NCI-H460 (cell line): ENCODE measurements at regions not wholly inside any gene's neighbourhood (a gene's known extent, or its start where the extent isn't known, plus 50 kb on each side); places are given as distances from the start of the nearest gene placed in this dataset.

Source experiments
- DNase-seq: peaks from one replicate; pipeline ENCODE4 v3.0.0-alpha.2; 2016; ENCODE audit warnings: low read depth; ENCODE audit errors: extremely low read depth

DNA sequence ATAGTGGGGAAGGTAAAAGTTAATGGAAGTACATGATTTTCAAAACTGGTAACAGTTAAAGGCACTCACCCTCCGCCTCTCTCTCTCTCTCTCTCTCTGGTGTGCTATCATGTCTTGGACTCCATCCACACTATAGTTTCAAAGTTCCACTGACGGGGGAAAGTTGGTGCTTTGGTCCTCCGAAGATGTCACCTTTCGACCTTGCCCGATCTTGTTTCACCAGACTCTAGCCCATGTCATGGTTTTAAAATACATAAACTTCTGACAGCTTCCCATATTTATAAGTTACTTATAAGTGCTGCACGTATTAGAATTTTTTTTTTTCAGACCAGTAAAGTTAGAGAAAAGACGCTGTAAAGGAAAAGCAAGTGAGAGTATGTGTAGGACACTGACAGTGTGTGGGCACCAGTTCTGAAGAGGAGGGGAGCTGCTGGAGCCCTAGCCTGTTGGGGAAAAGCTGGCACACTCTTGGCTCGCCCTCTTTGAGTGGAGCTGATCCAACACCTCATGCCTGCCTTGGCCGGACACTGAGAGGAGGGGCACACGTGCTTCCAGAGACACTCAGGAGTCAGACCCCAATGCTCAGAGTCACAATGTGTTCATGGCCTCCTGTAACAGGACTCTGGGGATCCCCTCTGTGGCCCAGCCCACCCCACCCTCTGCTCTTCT is 200.5 kb upstream of the TPM1 start:
- DNase-seq, result no peak

DNA sequence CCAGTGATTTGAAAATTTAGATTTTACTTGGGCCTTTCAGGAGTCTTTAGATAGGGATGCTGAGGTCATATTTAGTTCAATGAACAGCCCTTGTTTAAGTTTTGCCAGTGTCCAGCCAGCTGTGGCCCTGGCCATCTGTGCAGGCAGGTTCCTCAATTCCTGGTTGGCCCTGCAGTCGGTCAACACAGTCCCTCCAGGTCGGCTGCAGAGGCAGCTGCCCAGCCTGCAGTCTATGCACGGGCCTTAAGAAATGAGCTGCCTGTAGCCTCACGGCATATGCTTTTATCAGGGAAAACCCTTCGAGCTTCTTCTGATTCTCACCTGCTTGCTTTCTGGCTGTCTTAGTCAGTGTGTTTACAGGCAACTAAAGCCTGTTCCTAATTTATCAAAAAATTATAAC is 199.2 kb upstream of the TPM1 start:
- no peak for DNase-seq

DNA sequence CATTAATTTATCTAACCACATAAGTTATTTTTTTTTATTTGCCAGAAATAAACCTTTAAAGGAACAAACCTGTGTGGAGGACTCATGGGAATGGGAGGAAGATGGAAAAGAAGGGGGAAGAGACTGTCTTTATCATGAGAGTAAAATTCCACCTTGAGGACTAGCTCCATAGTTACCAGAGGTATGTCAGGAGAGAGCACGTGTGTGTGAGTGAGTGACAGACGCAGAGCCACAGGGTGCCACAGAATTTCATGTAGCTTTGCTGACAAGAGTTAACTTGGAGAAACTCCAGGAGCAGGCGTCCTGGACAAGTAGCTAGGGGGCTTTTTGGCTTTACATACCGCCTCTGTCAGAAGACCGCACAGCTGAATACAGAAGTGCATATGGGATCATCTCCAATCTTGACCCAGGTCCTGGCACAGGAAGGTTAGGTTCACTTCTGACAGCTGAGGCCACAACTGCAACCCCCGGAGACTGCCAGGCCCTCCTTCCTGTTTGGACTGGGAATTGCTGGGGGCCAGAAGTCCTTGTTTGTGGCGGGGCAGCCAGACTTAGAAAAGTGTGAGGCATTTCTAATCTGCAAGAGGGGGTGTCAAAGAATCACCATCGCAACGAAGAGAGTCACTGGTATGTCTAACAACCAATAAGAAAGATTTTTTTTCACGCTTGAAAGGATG is 197.8 kb upstream of the TPM1 start:
- DNase-seq, result no peak

DNA sequence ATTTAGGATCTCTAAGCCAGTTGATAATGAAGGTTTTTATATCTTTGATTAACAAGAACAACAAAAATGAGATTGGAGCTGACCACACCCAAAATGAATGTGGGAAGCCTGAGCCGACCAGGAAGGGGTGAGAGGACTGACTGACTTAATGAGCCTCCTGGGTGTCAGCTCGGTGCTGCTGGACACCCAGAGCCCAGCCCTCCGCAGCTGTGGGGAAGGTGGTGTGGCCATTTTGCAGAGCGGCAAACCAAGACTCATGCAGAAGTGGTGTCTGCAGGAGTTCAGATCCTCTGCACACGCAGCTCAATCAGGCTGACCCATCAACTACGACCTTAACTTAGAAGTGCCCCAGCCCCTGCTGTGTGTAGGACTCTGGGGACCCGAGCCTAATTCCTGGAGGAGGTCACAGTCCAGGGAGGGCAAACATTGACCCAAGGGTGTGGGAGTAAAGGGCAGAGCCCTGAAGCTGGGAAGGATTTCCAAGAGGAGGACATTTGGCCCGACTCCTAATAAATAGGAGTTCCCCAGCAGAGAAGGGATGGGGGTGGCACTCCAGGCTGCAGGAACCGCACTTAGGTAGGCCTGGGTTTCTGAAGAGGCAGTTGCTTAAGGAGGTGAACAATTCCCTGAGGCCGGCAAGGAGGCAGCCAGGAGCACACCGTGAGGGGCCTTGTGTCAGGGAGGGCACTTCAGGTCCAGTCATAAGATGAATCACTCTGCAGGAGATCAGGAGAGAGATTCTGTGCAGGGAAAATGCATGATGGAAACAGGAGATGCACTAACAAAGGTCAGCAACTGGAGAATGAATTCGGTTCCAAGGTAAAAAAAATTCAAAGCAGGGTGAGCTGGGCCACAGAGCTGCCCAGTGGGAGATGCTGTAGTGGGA is 197.1 kb upstream of the TPM1 start:
- DNase-seq, result no peak

DNA sequence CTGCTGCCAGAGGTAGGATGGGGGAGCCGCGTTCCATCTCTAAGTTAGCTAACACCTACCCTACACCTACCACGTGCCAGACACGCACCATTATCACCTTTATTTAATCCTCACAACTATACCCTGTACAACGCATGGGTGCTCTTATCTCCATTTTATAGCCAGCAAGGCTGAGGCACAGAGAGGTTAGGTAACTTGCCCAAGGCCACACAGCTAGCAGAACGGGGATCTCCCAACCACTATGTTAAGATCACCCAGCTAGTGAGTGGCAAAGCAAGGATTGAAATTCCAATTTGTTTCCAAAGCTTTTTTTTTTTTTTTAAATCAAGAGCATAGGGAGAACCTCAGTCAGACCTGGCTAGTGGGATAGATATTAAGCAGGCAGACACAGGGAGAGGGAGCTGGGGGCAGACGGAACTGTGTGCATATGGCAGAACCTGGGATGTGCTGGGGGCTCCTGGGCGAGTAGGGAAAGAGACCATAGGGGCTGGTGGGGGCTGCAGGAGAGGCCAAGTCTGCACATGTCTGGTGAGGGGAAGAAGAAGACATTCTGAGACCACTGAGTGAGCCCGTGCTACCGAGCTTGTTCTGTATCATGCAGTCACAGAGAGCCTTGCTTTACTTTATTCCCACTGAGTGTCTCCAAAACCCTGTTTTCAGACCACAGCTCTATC is 196.3 kb upstream of the TPM1 start:
- DNase-seq, result no peak

DNA sequence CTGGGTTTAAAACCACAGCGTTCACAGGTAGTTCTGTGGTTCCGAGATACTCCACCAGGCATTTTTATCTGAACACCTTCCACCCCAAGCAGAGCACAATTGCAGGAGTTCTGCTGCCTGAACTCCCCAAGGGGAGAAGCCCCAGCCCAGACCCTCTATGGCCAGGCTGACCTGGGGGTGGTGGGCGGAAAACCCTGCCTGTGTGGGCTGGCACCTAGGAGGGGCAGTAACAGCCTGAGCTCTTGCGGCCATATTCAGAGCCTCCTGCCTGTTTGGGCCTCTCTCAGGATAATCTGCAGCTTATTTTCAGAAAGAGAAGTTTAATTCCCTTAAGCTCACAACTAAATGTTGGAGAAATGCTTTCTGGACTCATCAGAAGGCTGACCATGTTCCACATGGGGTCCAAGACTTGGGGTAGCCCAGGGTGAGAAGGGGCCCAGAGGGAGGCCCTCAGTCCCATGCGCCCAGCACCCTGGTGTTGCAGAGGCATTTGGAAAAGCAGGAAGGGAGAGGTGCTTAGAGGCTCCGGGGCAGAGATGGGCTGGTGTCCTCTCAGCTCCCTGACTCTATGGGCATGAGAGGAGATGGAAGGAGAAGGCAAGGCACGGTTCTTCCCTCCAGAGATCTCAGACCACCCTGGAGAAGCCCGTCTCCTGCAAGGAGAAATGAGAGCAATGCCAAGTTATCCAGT is 195.6 kb upstream of the TPM1 start:
- no peak for DNase-seq

DNA sequence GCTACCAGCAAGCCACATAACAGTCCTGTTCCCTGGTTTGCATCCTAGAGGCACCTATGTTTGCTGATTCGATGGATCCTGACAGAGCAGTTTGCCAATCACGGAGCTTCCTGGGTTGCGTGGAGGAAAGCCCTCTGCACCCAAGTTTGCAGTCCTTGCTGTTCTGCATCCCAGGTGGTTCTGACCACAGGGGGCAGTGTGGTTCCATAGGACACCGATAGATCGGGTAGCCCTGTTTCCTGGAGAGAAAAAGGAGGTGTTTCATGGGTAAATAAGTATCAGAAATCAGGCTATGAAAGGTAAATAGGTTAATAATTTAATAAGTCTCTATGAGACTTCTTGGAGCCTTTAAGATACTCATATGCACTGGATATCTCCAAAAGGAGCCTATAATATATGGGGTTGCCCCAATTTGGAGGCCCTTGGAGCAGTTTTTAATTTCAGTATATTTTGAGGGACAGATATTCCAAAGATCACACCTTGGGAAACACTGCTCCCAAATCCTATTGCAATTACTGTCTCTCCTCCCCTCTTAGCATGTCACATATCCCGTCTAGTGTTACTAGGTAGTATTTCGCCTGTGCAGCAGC is 194.6 kb upstream of the TPM1 start:
- DNase-seq, result peak; percentile 28

DNA sequence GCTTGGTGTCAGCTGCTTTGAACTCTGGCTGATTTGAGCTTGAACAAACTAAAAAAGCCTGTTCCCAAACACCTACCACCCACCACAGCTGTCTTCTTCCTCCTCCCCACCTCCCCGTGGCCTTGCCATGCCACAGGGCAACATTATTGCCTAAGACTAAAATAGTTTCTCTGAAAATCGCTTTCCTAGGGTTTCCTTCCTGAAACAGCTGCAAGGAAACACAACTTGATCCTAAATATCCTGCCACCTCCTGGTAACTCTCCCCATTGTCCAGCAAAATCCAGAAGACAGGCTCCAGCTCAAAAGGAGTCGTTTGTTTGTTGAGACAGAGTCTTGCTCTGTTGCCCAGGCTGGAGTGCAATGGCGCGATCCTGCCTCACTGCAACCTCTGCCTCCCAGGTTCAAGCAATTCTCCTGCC is 193.9 kb upstream of the TPM1 start:
- no peak for DNase-seq

DNA sequence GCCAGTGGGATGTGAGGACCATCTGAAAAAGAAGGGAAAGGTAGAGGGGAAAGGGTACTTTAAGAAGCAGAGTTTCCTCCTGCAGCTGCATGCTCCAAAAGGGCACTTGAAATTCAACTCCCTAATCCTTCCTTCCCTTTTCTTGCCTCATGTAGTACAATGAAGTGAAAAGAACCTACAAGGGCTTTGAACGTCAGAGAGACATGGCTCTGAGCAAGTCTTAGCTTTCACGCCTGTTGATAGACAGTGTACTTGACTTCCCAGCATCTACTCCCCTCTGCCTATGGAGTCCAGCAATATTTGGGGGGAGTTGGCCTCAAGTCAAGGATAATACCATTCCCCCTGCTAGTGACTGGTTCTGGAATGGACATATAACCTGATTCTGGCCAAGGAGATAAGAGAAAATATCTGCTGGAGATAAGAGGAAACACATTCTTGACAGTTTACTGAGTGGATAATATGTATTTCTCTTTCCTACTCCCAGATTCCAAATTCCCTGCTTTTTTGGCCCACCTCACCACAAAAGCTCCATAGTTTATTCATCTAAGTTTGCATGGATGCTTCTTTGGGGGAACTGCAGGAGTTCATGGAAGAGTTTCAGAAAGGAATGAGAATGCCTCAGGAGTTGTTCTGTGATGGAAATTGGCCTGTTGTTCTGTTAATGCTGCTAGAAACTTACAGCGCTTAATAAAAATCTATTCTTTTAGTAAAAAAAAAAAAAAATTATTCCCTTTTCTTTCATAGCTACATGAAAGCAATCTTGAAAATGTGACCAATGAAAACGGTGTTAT is 193.0 kb upstream of the TPM1 start:
- DNase-seq, result no peak

DNA sequence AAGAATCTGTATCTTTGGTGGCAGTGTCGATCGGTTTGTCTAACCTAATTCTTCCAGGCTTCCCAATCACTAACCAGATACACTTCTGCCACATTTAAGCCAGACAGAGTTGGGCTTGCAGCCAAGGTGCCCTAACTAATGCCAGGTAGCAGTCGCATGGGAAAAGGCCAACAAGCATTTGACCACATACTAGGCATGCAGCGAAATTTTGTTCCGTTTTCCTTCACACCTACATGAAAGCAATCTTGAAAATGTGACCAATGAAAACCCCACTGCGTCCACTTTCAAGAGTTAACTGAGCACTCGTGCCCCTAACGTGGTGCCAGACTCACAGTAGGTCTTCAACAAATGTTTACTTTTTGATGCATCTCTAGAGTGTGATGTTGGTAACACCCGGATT is 192.2 kb upstream of the TPM1 start:
- no peak for DNase-seq

DNA sequence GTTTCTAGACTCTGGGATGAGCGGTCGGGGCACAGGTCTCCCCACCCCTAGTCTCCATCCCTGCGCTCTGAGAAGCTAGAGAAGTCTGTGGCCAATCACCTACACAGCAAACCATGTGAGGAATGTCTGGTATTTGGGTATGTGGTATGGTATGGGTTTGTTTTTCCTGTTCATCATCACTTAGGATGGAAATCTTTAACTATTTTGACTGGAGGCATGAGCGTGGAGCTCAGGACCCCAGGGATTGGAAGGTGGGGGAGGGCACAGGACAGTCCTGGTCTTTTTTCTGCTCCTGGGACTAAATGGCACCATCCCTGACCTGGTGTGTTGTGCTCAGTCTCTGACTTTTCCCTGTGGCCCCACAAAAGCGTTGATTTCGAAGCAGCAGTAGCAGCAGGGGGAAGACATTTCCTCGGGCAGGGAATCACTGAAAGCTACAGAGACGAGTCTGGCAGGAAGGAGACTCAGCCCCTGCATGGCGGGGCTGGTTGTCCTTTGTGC is 191.7 kb upstream of the TPM1 start:
- no peak for DNase-seq

DNA sequence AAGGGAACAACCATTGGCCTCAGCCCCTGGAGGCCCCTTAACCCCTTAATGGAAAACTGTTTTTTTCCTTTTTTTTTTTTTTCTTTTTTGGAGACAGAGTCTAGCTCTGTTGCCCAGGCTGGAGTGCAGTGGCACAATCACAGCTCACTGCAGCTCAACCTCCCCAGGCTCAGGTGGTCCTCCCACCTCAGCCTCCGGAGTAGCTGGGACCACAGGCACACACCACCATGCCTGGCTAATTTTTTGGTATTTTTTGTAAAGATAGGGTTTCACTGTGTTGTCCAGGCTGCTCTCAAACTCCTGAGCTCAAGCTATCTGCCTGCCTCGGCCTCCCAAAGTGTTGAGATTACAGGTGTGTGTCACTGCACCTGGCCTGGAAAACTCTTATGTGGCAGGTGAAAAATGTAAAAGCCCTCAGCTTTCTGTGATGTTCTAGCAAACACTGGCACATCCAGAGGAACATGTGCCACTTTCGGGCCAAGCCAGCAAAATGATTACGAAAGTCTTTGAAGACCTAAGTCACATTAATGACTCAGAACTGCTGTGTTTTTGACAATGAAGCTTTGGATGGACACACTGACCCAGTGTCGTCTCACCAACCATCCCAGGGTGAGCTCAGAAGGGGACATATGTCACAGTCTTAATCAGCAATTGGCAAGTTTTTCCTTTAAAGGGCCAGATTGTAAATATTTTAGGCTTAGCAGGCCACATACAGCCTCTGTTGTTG is 189.3 kb upstream of the TPM1 start:
- no peak for DNase-seq

DNA sequence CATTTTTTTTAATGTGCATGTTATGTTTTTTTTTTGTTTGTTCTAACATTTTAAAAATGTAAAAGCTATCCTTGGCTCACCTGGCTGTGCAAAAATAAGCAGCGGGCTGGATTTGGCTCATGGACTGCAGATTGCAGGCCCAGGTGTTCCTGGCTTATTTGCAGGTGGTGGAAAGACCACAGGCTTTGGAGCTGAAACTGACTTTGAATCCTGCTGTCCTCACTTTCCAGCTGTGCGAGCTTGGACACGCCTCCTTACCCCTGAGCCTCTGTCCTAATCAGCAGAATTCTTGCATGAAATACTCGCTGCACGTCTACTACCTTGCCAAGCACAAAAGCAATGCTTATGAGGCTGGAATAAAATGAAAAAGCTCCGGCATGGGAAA is 188.7 kb upstream of the TPM1 start:
- no peak for DNase-seq

DNA sequence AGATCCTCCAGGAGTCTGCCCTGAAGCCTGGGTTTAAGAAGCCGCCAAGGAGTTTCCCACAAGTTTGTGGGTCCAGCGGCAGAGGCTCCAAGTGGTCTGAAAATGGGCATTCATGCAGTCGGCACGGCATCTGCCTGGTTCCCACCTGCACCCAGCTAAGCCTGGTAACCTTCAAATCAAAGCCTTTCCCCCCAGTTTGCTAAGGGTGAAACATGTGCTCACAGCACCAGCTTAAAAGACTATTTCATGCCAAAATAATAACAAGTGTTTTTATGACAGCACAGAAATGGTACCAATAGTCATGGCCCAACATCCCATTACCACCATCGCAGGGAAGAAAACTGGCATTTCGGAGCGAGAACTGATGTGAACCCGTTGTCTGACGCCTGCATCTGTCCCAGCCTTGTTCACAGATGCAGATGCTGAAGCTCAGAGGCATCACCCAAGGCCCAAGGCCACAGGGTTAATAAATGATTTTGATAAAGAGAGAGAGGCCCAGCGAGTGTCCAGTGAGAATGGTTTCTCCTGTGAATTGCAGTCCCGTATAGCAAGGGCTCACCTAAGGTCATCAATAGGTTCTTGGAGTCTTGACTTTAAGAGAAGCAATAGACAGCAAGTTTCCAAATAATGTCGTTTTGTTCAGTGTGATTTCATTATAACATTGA is 188.0 kb upstream of the TPM1 start:
- no peak for DNase-seq

DNA sequence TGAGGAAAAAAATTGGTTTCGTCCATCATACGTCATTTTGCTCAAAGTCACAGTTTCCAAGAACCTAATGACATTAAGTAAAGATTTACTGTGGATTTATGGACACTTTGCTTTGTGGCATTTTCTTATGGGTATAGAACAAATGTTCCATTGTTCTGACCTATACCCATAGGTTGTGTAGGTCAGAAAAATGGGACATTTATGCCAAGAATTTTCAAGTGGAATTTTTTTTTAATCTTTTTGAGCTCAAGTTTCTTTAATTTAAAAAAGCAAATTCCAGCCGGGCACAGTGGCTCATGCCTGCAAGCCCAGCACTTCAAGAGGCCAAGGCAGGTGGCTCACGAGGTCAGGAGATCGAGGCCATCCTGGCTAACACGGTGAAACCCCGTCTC is 187.5 kb upstream of the TPM1 start:
- no peak for DNase-seq

DNA sequence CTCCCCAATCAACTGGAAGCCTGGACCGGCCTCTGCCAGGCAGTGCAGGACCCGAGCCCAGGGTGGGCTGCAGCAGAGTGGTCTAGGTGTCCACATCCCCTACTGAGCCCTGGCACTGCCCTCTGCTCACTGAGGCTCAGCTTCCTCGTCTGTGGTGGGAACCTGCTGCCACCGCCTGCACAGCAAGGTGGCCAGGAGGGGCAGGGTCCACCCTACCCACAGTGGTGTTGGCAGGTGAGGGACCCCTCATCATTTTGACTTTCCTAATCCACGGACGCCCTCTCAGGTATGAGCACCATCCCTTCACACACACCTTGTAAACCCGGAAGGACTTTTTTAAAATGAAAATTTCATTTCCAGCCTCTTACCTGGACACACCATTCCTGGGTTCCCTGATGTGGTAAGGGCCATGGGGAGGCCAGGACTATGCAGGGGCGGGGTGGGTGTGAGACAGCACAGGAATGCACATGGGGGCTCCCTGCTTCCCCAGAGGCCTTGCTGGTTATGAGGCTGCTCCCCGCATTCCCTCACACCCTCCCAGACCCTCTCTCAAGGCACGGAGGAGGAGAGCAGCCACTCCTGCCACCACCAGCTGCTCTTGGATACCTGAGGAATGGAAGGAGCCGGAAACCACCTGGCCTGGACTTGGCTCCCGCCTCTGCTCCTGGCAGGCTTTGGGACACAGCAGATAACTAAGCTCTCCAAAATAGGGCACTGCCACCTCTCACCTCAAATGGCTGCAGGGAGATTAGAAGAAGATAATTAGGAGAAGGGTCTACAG is 185.9 kb upstream of the TPM1 start:
- no peak for DNase-seq

DNA sequence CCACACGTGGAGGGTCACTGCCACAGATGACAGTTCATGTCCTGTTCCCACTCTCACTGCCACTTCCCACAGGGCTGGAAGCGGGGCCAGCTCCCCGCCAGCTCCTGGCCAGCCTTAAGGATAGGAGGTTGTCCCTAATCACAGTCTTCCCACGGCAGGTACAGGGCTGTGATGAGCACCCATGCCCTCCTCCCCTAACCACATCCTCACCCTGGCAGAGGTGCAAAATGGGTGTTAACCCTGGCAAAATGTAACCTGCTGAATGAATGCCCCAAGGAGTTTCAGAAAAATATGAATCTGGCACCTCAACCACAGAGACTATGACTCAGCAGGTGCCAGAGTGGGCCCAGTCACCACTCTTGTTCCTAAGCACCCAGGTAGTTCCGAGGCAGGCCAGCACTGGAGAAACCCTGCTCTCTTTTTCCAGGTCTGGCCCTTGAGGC is 185.1 kb upstream of the TPM1 start:
- no peak for DNase-seq
